Right kidney (tissue), 1 donor: ENCODE measurements at regions not wholly inside any gene's neighbourhood (a gene's known extent, or its start where the extent isn't known, plus 50 kb on each side); places are given as distances from the start of the nearest gene placed in this dataset.
"Not testable (repeated sequence)": the region's sequence is repeated elsewhere in the genome, so short reads cannot be mapped to it uniquely, and the experiment has no call there.

ENCODE experiments used
- DNase-seq: peaks from one replicate; pipeline ENCODE4 v3.0.0-alpha.2; 2016

- no peak for DNase-seq
These were observed 75.0 kb upstream of the CTBP2 start for GRCh38 chr10:125235093-125236069.

DNA sequence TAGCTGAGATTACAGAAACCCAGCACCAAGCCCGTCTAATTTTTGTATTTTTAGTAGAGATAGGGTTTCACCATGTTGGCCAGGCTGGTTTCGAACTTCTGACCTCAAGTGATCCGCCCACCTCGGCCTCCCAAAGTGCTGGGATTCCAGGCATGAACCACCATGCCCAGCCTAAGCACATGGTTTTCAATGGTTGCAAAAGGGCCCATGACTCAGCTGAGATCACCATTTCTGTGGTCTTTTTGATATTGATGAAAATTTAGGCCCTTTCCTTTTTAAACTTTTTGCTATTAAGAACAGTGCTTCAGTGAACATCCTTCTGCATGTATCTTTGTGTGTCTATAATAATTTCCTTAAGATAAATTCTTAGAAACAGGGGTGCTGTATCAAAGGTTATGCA, 74.2 kb upstream of the CTBP2 start:
- not testable (repeated sequence) for DNase-seq

DNA sequence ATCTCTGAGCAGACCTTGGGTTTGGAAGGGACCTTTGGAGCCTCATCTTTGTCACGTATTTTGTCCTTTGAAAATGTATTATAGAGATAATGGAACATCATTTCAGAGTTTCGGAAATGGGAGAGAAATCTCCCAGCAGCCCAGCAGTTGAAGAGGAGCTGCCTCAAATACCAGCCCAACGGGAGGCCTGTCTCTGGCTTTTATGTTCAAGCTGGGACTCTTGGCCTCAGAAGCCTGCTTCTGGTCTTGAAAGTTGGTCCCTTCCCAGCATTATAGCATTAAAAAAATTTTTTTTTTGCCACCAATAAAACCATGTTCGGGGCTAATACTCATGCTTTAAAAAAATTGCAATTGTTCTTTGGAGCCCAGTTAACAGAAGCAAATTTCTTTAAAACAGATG, 73.4 kb upstream of the CTBP2 start:
- no peak for DNase-seq

- DNase-seq = no peak
These were observed 72.5 kb upstream of the CTBP2 start for GRCh38 chr10:125232841-125233240.

GRCh38 chr10:125231813-125232475, 71.6 kb upstream of the CTBP2 start:
- DNase-seq = no peak

- no peak for DNase-seq
These were observed 70.9 kb upstream of the CTBP2 start for GRCh38 chr10:125231116-125231812.

- no peak for DNase-seq
These were observed 69.9 kb upstream of the CTBP2 start for GRCh38 chr10:125230251-125230650.

DNA sequence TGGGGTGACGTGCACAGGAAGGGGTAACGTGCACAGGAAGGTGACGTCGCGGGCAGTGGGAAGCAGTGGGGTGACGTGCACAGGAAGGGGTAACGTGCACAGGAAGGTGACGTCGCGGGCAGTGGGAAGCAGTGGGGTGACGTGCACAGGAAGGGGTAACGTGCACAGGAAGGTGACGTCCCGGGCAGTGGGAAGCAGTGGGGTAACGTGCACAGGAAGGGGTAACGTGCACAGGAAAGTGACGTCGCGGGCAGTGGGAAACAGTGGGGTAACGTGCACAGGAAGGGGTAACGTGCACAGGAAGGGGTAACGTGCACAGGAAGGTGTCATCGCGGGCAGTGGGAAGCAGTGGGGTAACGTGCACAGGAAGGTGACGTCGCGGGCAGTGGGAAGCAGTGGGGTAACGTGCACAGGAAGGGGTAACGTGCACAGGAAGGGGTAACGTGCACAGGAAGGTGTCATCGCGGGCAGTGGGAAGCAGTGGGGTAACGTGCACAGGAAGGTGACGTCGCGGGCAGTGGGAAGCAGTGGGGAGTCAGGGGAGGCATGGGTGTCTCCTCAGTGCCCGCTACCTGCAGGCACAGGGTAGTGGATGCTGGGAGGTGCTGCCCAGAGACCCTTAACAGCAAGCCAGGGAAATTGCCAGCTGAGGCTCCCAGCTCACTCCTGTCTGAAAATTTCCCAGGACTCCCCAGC, 68.0 kb upstream of the CTBP2 start:
- DNase-seq = not testable (repeated sequence)

DNA sequence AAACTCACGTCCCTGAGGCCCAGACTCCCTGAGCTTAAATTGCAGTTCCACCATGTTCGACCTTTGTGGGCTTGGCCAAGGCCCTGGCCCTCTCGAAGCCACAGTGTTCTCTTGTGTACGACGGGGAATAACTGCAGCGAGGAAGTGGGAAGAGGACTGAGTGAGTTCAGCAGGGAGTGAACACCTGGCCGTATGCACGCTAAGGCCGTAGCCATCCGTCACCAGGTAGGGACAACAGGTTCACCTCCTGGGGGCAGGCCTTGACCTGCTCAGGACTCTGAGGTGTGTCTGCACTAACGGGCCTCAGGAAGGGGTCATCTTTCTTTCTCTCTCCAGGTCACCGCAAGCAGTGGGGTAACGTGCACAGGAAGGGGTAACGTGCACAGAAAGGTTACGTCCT, 67.2 kb upstream of the CTBP2 start:
- no peak for DNase-seq

DNA sequence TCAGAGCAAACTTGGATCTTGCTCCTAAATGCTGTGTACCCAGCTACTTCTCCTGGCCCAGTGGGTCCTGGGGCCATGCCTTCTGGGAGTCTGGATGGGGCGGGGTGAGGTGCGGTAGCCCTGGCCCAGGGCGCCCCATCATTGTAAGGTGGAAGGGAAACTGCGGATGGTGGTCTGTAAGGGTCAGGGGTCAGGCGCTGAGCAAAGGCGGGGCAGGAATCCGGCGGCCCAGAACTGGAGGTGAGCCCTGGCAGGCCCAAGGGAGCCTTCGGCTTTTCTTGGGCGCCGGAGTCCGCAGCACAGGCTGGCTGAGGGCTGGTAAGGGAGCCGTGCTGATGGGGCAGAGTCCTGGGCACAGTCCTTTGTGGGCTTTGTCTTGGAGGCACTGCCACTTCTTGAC, 66.5 kb upstream of the CTBP2 start:
- no peak for DNase-seq

- no peak for DNase-seq
These were observed 65.6 kb upstream of the CTBP2 start for GRCh38 chr10:125226005-125226404.

DNA sequence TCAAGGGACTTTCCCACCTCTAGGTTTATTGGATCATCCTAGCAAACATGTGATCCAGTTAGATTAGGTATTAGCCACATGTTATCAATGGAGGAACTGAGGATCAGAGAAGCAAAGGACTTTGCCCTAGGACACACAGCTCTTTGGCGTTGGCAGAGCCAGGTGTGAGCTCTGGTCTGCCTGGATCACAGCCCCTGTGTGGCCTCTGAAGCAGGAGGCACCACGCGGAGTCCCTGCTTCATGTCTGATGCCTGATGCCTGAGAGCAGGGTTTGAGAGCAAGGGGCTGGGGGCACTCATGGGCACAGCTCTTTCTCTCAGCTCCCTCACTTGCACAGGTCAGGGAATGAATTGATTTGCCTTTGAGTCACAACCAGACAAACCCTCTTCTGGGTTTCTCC, 64.7 kb upstream of the CTBP2 start:
- no peak for DNase-seq

- no peak for DNase-seq
These were observed 62.3 kb upstream of the CTBP2 start for GRCh38 chr10:125222515-125223308.

- DNase-seq = no peak
These were observed 61.4 kb upstream of the CTBP2 start for GRCh38 chr10:125221716-125222115.

DNA sequence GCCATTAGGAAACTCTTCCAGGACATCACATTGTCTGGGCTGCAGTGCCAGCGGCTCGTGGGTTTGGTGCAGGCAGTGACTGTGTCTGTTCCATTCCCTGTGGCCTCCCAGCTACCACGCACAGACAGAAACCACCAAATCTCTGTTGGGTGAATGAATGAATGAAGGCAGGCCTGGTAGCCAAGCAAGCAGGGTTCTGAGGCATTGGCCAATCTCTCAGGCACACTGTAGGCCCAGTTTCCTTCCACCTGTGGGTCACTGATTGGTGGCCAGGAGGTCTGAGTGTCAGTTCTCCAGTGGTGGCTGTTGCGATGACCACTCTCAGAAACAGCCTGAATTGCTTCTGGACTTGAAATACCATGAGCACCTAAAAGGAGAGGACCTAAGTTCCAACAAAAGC, 59.4 kb upstream of the CTBP2 start:
- DNase-seq = no peak

- DNase-seq = no peak
These were observed 58.6 kb upstream of the CTBP2 start for GRCh38 chr10:125218967-125219366.

DNA sequence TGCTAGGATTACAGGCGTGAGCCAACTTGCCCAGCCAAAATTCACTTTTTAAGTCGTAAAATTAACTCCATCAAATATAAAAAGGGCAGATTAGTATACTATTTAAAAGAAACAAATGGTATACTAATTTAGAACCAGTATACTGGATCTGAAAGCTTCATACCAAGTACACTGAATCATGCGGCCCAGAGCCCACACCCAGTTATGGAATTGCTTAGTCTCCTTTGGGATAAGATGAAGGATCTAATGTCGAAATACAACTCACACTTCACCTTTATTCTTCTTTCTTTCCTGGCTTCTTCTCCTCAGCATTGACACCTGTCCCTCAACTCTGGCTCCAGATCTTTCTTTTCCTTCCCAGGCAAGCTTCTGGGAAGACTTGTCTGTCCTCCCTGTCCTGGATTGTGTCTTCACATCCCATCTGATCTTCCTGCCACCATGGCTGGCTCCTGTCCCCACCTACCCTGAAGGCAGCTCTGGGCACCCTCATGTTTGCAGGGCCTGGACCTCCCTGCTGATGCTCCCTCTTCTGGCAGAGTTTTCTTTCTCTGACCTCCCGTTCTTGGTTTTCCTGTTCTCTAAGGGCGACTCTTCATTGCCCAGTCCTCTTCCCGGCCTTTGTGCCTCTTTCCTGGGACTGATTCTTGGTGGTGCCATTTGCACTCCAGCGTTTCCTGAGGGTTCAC, 57.8 kb upstream of the CTBP2 start:
- DNase-seq = no peak

GRCh38 chr10:125216861-125217260, 56.5 kb upstream of the CTBP2 start:
- DNase-seq = no peak

DNA sequence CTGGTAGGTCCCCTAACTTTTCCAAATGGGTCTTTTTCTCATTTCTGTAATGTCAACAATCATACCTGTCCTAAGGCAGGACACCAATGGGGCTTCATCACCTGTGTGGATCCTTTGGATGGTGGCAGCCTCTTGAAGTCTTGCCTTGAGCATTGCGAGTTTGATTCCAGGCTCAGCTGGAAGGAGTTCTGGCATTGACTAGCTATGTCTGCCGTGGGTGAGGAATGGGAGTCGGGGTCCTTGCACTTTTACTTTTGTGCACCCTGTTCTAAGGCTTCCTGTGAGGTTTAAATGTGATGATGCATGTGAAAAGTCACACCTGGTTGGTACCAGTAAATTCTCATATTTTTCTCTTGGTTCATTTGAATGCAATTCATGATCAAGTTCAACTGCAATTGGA, 55.9 kb upstream of the CTBP2 start:
- DNase-seq = no peak

DNA sequence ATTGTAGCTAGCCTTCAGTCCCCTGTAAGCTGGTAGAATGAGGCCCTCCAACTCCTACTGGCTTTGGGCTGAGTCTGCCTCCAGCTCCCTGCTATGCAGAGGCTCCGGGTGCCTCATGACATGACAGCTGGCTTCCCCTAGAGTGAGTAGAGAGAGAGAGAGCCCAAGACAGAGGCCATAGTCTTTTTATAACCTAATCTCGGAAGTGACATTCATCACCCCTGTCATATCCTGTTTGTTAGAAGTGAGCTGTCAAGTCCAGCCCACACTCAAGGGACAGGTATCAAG, 53.9 kb upstream of the CTBP2 start:
- no peak for DNase-seq
